CD14-positive monocyte (primary cell): ENCODE measurements at regions not wholly inside any gene's neighbourhood (a gene's known extent, or its start where the extent isn't known, plus 50 kb on each side); places are given as distances from the start of the nearest gene placed in this dataset.

Experiments used
- DNase-seq, 3 donors: peaks; one replicate each; pipeline ENCODE4 v3.0.0-alpha.2; 2011 to 2022
- H2AFZ ChIP-seq: 2 replicates; pipeline ENCODE4 v1.6.0; 2012; ENCODE audit warnings: mild to moderate bottlenecking, low read depth, low read length, inconsistent platforms; ENCODE audit not compliant: insufficient read depth, poor library complexity, severe bottlenecking
- H3K27ac ChIP-seq, 2 donors: 1 replicate in 1 of 2; 2 replicates in 1 of 2; pipeline ENCODE4 v1.5.1; 2012 to 2013; ENCODE audit warnings: low read length in 2 of 2, control low read depth in 1 of 2, inconsistent platforms in 1 of 2, low read depth in 1 of 2, mild to moderate bottlenecking in 1 of 2
- H3K27me3 ChIP-seq, 2 donors: one replicate each; pipeline versions ENCODE4 v1.6.0 to v1.6.1; 2011 to 2013; ENCODE audit warnings: low read length in 2 of 2; ENCODE audit not compliant: control insufficient read depth in 2 of 2, insufficient read depth in 2 of 2
- H3K36me3 ChIP-seq, 2 donors: replicated peaks in 1 of 2; 1 replicate in 1 of 2; 2 replicates in 1 of 2; pipeline versions ENCODE4 v1.5.1 to v1.6.1; 2012 to 2013; ENCODE audit warnings: low read length in 2 of 2, control low read depth in 1 of 2, inconsistent platforms in 1 of 2, mild to moderate bottlenecking in 1 of 2; ENCODE audit not compliant: insufficient read depth in 2 of 2, control insufficient read depth in 1 of 2
- H3K4me1 ChIP-seq, 2 donors: 1 replicate in 1 of 2; 2 replicates in 1 of 2; pipeline versions ENCODE4 v1.5.1 to v1.6.1; 2012 to 2013; ENCODE audit warnings: low read length in 2 of 2, control low read depth in 1 of 2, inconsistent platforms in 1 of 2, mild to moderate bottlenecking in 1 of 2, moderate library complexity in 1 of 2; ENCODE audit not compliant: insufficient read depth in 2 of 2, control insufficient read depth in 1 of 2
- H3K4me2 ChIP-seq: replicated peaks from 2 replicates; pipeline ENCODE3; 2012; ENCODE audit warnings: low read length, moderate library complexity, mild to moderate bottlenecking; ENCODE audit not compliant: poor library complexity, severe bottlenecking; ENCODE audit errors: extremely low read depth
- H3K4me3 ChIP-seq, 3 experiments: fragments of 200-600 bp in 1 of 3; sonication (generic) in 1 of 3; replicated peaks in 1 of 3; 1 replicate in 2 of 3; 2 replicates in 1 of 3; pipeline ENCODE4 v1.5.1; 2011 to 2013; ENCODE audit warnings: low read length in 3 of 3, mild to moderate bottlenecking in 3 of 3, control low read depth in 2 of 3, low read depth in 2 of 3, inconsistent platforms in 1 of 3, moderate library complexity in 1 of 3
- H3K79me2 ChIP-seq: 2 replicates; pipeline ENCODE4 v1.6.0; 2012; ENCODE audit warnings: mild to moderate bottlenecking, control low read depth, inconsistent platforms, low read length, moderate library complexity; ENCODE audit not compliant: insufficient read depth
- H3K9ac ChIP-seq: 2 replicates; pipeline ENCODE4 v1.6.0; 2017; ENCODE audit warnings: low read length, mild to moderate bottlenecking; ENCODE audit not compliant: insufficient read depth, poor library complexity, severe bottlenecking
- H3K9me3 ChIP-seq, 2 donors: replicated peaks in 1 of 2; 1 replicate in 1 of 2; 2 replicates in 1 of 2; pipeline versions ENCODE4 v1.5.1 to v1.6.1; 2012 to 2013; ENCODE audit warnings: low read length in 2 of 2, control low read depth in 1 of 2; ENCODE audit not compliant: control insufficient read depth in 1 of 2, insufficient read depth in 1 of 2
- H4K20me1 ChIP-seq: 2 replicates; pipeline ENCODE4 v1.6.0; 2012; ENCODE audit warnings: mild to moderate bottlenecking, low read length, control low read depth, moderate library complexity; ENCODE audit not compliant: insufficient read depth
- H3K27ac Mint-ChIP-seq, 7 donors: one replicate each; pipeline ENCODE4 v1.8.0; 2020; ENCODE audit warnings: mild to moderate bottlenecking in 7 of 7, mixed read lengths in 7 of 7, moderate library complexity in 6 of 7, inconsistent platforms in 2 of 7
- H3K27me3 Mint-ChIP-seq, 3 donors: one replicate each; pipeline ENCODE4 v1.8.0; 2021 to 2022; ENCODE audit warnings: low read depth in 3 of 3, mild to moderate bottlenecking in 3 of 3, mixed read lengths in 3 of 3, moderate library complexity in 3 of 3, inconsistent platforms in 1 of 3
- H3K36me3 Mint-ChIP-seq, 2 donors: one replicate each; pipeline ENCODE4 v1.8.0; 2020; ENCODE audit warnings: mixed read lengths in 2 of 2, inconsistent platforms in 1 of 2, mild to moderate bottlenecking in 1 of 2
- H3K4me1 Mint-ChIP-seq: one replicate; pipeline ENCODE4 v1.8.0; 2020; ENCODE audit warnings: mild to moderate bottlenecking, mixed read lengths
- H3K4me3 Mint-ChIP-seq, 2 donors: one replicate each; pipeline ENCODE4 v1.8.0; 2020; ENCODE audit warnings: mild to moderate bottlenecking in 2 of 2, mixed read lengths in 2 of 2, moderate library complexity in 1 of 2
- H3K9me3 Mint-ChIP-seq, 7 donors: one replicate each; pipeline ENCODE4 v1.8.0; 2020 to 2022; ENCODE audit warnings: mixed read lengths in 7 of 7, mild to moderate bottlenecking in 6 of 7, moderate library complexity in 6 of 7, inconsistent platforms in 2 of 7
- WGBS: methylation state at CpG from one replicate; pipeline ENCODE4 v1.1.5; 2013; ENCODE audit warnings: missing lambda C conversion rate; ENCODE audit not compliant: insufficient coverage; 5-methylcytosine and 5-hydroxymethylcytosine counted together
- intact Hi-C, 2 donors: fragments of 100-400 bp; cut with micrococcal nuclease; formaldehyde crosslinking; loops; one replicate each; pipeline versions ENCODE4 v1.15.0 to v1.15.1; 2023
- TF ChIP-seq, protein P1 (sequence below): fragments of 200-600 bp; IDR thresholded peaks from one replicate; pipeline ENCODE4 v1.8.0; 2022; ENCODE audit warnings: antibody characterized with exemption, mild to moderate bottlenecking

DNA sequence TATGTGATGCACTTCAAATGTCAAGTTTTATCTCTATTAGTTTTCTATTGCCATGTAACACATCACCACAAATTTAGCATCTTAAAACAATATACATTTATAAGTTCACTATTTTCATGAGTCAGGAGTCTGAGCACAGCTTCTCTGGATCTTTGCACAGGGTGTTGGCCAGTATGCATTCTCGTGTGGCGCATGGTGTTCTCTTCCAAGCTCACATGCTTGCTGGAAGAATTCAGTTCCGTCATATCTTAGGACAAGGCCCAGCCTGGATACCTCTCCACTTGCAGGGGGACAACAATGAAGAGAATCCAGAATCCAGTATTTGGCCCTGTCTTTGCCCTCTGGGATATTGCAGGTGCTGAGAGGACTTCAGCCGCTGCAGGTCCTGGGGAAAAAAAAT, 51.0 kb upstream of the ECI2 start:
- no peaks in the 10 kb centered on the region for H3K27me3 ChIP-seq
- intact Hi-C loops = no loop called here
- H3K4me3 Mint-ChIP-seq = no peak overlapping the region
- no peaks in the 10 kb centered on the region for H4K20me1 ChIP-seq
- no peak overlapping the region for H3K4me3 ChIP-seq
- H3K27ac ChIP-seq = no peak overlapping the region
- H3K4me1 ChIP-seq = no peaks in the 10 kb centered on the region
- no peaks in the 10 kb centered on the region for H3K4me1 Mint-ChIP-seq
- no peak overlapping the region for H3K27ac Mint-ChIP-seq
- H3K36me3 ChIP-seq = no peaks in the 10 kb centered on the region
- 95% methylated on average over 4 of the region's 4 CpGs for WGBS
- no peak for DNase-seq
- no peaks in the 10 kb centered on the region for H3K36me3 Mint-ChIP-seq
- H2AFZ ChIP-seq = no peak overlapping the region
- TF ChIP-seq, protein P1, sequence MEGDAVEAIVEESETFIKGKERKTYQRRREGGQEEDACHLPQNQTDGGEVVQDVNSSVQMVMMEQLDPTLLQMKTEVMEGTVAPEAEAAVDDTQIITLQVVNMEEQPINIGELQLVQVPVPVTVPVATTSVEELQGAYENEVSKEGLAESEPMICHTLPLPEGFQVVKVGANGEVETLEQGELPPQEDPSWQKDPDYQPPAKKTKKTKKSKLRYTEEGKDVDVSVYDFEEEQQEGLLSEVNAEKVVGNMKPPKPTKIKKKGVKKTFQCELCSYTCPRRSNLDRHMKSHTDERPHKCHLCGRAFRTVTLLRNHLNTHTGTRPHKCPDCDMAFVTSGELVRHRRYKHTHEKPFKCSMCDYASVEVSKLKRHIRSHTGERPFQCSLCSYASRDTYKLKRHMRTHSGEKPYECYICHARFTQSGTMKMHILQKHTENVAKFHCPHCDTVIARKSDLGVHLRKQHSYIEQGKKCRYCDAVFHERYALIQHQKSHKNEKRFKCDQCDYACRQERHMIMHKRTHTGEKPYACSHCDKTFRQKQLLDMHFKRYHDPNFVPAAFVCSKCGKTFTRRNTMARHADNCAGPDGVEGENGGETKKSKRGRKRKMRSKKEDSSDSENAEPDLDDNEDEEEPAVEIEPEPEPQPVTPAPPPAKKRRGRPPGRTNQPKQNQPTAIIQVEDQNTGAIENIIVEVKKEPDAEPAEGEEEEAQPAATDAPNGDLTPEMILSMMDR = no peak
- H3K9ac ChIP-seq = no peak overlapping the region
- no peaks in the 10 kb centered on the region for H3K9me3 ChIP-seq
- H3K27me3 Mint-ChIP-seq = peaks cover 1 to 2% (median 1%) of the 10 kb centered on the region in 3 donors
- H3K4me2 ChIP-seq = no peak overlapping the region
- no peaks in the 10 kb centered on the region for H3K79me2 ChIP-seq
- peaks cover 5 to 12% (median 9%) of the 10 kb centered on the region in 7 donors for H3K9me3 Mint-ChIP-seq

- TF ChIP-seq, protein P1 = no peak
- H3K36me3 ChIP-seq = no peaks in the 10 kb centered on the region
- no peaks in the 10 kb centered on the region for H3K9me3 ChIP-seq
- no peak overlapping the region for H3K27ac ChIP-seq
- Mint-ChIP-seq H3K4me1 (no peaks in the 10 kb centered on the region), H3K4me3 (no peak overlapping the region), H3K36me3 (no peaks in the 10 kb centered on the region), H3K27ac (no peak overlapping the region), H3K9me3 (peaks cover 2 to 12% (median 6%) of the 10 kb centered on the region in 7 donors), H3K27me3 (peaks cover 1 to 3% (median 2%) of the 10 kb centered on the region in 3 donors)
- no peak overlapping the region for H3K4me2 ChIP-seq
- H3K4me3 ChIP-seq = no peak overlapping the region
- H3K4me1 ChIP-seq = no peaks in the 10 kb centered on the region
- intact Hi-C loops = no loop called here
- H3K27me3 ChIP-seq = no peaks in the 10 kb centered on the region
- no peaks in the 10 kb centered on the region for H3K79me2 ChIP-seq
- no peak overlapping the region for H2AFZ ChIP-seq
- no CpG with 5 or more reads among the region's 2 CpGs for WGBS
- H3K9ac ChIP-seq = no peak overlapping the region
- H4K20me1 ChIP-seq = no peaks in the 10 kb centered on the region
- no peak for DNase-seq
These were observed 50.5 kb upstream of the ECI2 start for GRCh38 chr6:4185846-4186245.
